GM20000 (cell line): ENCODE measurements at regions not wholly inside any gene's neighbourhood (a gene's known extent, or its start where the extent isn't known, plus 50 kb on each side); places are given as distances from the start of the nearest gene placed in this dataset.

Source experiments
- DNase-seq: peaks from one replicate; pipeline ENCODE4 v3.0.0; 2012; ENCODE audit warnings: low spot score
- CTCF ChIP-seq: IDR thresholded peaks from 2 replicates; pipeline ENCODE4 v1.5.1; 2012; ENCODE audit warnings: mild to moderate bottlenecking, control low read depth; ENCODE audit errors: extremely low read depth, missing control alignments

GRCh38 chr10:117464176-117464575 is 78.4 kb upstream of the EMX2 start:
- TF ChIP-seq CTCF, result no peak
- DNase-seq, result no peak

GRCh38 chr10:117463545-117463920 is 79.0 kb upstream of the EMX2 start:
- no peak for TF ChIP-seq CTCF
- DNase-seq, result no peak

- DNase-seq, result no peak
Observed at GRCh38 chr10:117462816-117463544, 79.6 kb upstream of the EMX2 start.

GRCh38 chr10:117462424-117462792 is 80.1 kb upstream of the EMX2 start:
- no peak for TF ChIP-seq CTCF
- no peak for DNase-seq

More at GRCh38 chr10:117462816-117463544, 79.6 kb upstream of the EMX2 start:
- no peak for TF ChIP-seq CTCF

GRCh38 chr10:117461766-117462423 is 80.7 kb upstream of the EMX2 start:
- no peak for TF ChIP-seq CTCF
- no peak for DNase-seq

- no peak for TF ChIP-seq CTCF
- DNase-seq, result no peak
Observed at GRCh38 chr10:117460846-117461765, 81.4 kb upstream of the EMX2 start.

GRCh38 chr10:117458571-117458970 is 83.3 kb upstream of the PDZD8 start:
- no peak for TF ChIP-seq CTCF
- DNase-seq, result no peak
